Liver (tissue), 8 donors: ENCODE measurements at regions not wholly inside any gene's neighbourhood (a gene's known extent, or its start where the extent isn't known, plus 50 kb on each side); places are given as distances from the start of the nearest gene placed in this dataset.

Source experiments
- DNase-seq: peaks from one replicate; pipeline ENCODE4 v3.0.0-alpha.2; 2017; ENCODE audit warnings: low spot score
- H3K27ac ChIP-seq, 2 donors: one replicate each; pipeline ENCODE4 v1.7.0; 2013; ENCODE audit warnings: inconsistent platforms in 2 of 2, low read length in 2 of 2, control low read depth in 1 of 2, low read depth in 1 of 2, mild to moderate bottlenecking in 1 of 2
- H3K27me3 ChIP-seq, 4 donors: one replicate each; pipeline versions ENCODE4 v1.6.1 to v1.7.0; 2013; ENCODE audit warnings: low read length in 3 of 4, inconsistent platforms in 1 of 4, mild to moderate bottlenecking in 1 of 4, moderate library complexity in 1 of 4; ENCODE audit not compliant: control insufficient read depth in 4 of 4, insufficient read depth in 4 of 4
- H3K36me3 ChIP-seq, 4 donors: one replicate each; pipeline versions ENCODE4 v1.6.1 to v1.7.0; 2013; ENCODE audit warnings: low read length in 3 of 4, mild to moderate bottlenecking in 3 of 4, low read depth in 1 of 4, moderate library complexity in 1 of 4; ENCODE audit not compliant: control insufficient read depth in 4 of 4, insufficient read depth in 3 of 4
- H3K4me1 ChIP-seq, 4 donors: one replicate each; pipeline versions ENCODE4 v1.6.1 to v1.7.0; 2013; ENCODE audit warnings: low read length in 3 of 4, mild to moderate bottlenecking in 3 of 4, moderate library complexity in 1 of 4; ENCODE audit not compliant: control insufficient read depth in 4 of 4, insufficient read depth in 4 of 4
- H3K4me3 ChIP-seq, 3 donors: one replicate each; pipeline versions ENCODE4 v1.6.1 to v1.7.0; 2013; ENCODE audit warnings: low read length in 3 of 3, control low read depth in 1 of 3, low read depth in 1 of 3, mild to moderate bottlenecking in 1 of 3
- H3K9ac ChIP-seq, 2 donors: one replicate each; pipeline ENCODE4 v1.7.0; 2013; ENCODE audit warnings: low read length in 2 of 2, mild to moderate bottlenecking in 2 of 2, moderate library complexity in 2 of 2, control low read depth in 1 of 2, low read depth in 1 of 2
- H3K9me3 ChIP-seq, 4 donors: one replicate each; pipeline versions ENCODE4 v1.6.1 to v1.7.0; 2013; ENCODE audit warnings: low read length in 3 of 4; ENCODE audit not compliant: control insufficient read depth in 4 of 4
- CTCF ChIP-seq: fragments of 150-350 bp; IDR thresholded peaks from 2 replicates; pipeline ENCODE4 v1.5.1; 2017; ENCODE audit warnings: improper control_type of control experiment, low read depth, low read length; ENCODE audit not compliant: missing input control
- EGR1 ChIP-seq, 2 donors: IDR thresholded peaks; 2 replicates each; pipeline ENCODE4 v1.6.1; 2016 to 2018; ENCODE audit warnings: antibody characterized with exemption in 2 of 2, low read depth in 2 of 2
- FOXA1 ChIP-seq: IDR thresholded peaks from 2 replicates; pipeline ENCODE4 v1.6.1; 2016; ENCODE audit warnings: antibody characterized with exemption
- FOXA2 ChIP-seq: IDR thresholded peaks from 2 replicates; pipeline ENCODE4 v1.6.1; 2016; ENCODE audit warnings: antibody characterized with exemption
- GABPA ChIP-seq, 2 donors: IDR thresholded peaks in 1 of 2; conservative IDR thresholded peaks in 1 of 2; 2 replicates each; pipeline ENCODE4 v1.6.1; 2016; ENCODE audit warnings: antibody characterized with exemption in 2 of 2, mild to moderate bottlenecking in 1 of 2, moderate library complexity in 1 of 2
- HNF4A ChIP-seq, 2 donors: conservative IDR thresholded peaks; 2 replicates each; pipeline ENCODE4 v1.6.1; 2016; ENCODE audit warnings: antibody characterized with exemption in 2 of 2, mild to moderate bottlenecking in 2 of 2
- HNF4G ChIP-seq: IDR thresholded peaks from 2 replicates; pipeline ENCODE4 v1.6.1; 2016; ENCODE audit warnings: antibody characterized with exemption
- JUND ChIP-seq, 2 donors: IDR thresholded peaks; 2 replicates each; pipeline ENCODE4 v1.6.1; 2016; ENCODE audit warnings: antibody characterized with exemption in 2 of 2
- MAX ChIP-seq: IDR thresholded peaks from 2 replicates; pipeline ENCODE4 v1.6.1; 2016; ENCODE audit warnings: antibody characterized with exemption
- NR2F2 ChIP-seq: IDR thresholded peaks from 2 replicates; pipeline ENCODE4 v1.6.1; 2016; ENCODE audit warnings: antibody characterized with exemption
- RAD21 ChIP-seq, 2 donors: IDR thresholded peaks; 2 replicates each; pipeline ENCODE4 v1.6.1; 2016; ENCODE audit warnings: antibody characterized with exemption in 2 of 2, mild to moderate bottlenecking in 2 of 2
- REST ChIP-seq: IDR thresholded peaks from 2 replicates; pipeline ENCODE4 v1.6.1; 2016; ENCODE audit warnings: antibody characterized with exemption, mild to moderate bottlenecking
- RXRA ChIP-seq, 2 donors: IDR thresholded peaks; 2 replicates each; pipeline ENCODE4 v1.6.1; 2017 to 2018; ENCODE audit warnings: antibody characterized with exemption in 2 of 2, mild to moderate bottlenecking in 1 of 2
- SP1 ChIP-seq: IDR thresholded peaks from 2 replicates; pipeline ENCODE4 v1.6.1; 2018; ENCODE audit warnings: antibody characterized with exemption, mild to moderate bottlenecking
- TAF1 ChIP-seq: conservative IDR thresholded peaks from 2 replicates; pipeline ENCODE4 v1.6.1; 2016; ENCODE audit warnings: antibody characterized with exemption, mild to moderate bottlenecking
- YY1 ChIP-seq: IDR thresholded peaks from 2 replicates; pipeline ENCODE4 v1.6.1; 2016; ENCODE audit warnings: antibody characterized with exemption, mild to moderate bottlenecking
- ZBTB33 ChIP-seq: IDR thresholded peaks from 2 replicates; pipeline ENCODE4 v1.6.1; 2016; ENCODE audit warnings: antibody characterized with exemption
- WGBS: extraction: QIAGEN DNeasy Blood & Tissue Kit; methylation state at CpG from one replicate; pipeline ENCODE4 v1.1.7; 2013; 5-methylcytosine and 5-hydroxymethylcytosine counted together
- TF ChIP-seq, protein P1 (sequence below): IDR thresholded peaks from 2 replicates; pipeline ENCODE4 v1.6.1; 2016; ENCODE audit warnings: antibody characterized with exemption
- donor health status: healthy.
- donor health status: healthy.
- donor health status: healthy.
- donor health status: healthy.
- donor health status: healthy.

DNA sequence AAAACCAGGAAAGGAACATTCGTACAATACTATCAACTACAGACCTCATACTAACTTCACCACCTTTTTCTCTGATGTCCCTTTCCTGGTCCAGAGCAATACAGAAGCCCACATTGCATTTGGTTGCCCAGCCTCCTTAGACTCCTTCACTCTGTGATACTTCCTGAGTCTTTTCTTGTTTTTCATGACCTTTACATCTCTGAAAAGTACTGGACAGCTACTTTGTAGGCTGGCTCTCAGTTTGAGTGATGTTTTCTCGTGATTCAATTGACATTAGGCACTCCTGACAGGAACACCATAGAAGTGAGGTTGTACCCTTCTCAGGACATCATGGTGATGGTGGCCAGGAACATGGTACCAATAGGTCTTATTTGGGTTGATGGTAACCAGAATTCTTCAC, 185.9 kb upstream of the SLC39A10 start:
- H3K36me3 ChIP-seq: no peaks in the 10 kb centered on the region
- H3K4me1 ChIP-seq: no peaks in the 10 kb centered on the region
- peaks cover 0 to 3% (median under 1%) of the 10 kb centered on the region in 4 donors for H3K27me3 ChIP-seq
- 56% methylated on average over 2 of the region's 2 CpGs for WGBS
- H3K9ac ChIP-seq: no peak overlapping the region
- no peak for TF ChIP-seq RXRA (IDR thresholded peaks at IDR 0.05)
- TF ChIP-seq CTCF: no peak
- TF ChIP-seq REST: no peak
- no peak for TF ChIP-seq SP1
- TF ChIP-seq MAX: no peak
- no peak overlapping the region for H3K4me3 ChIP-seq
- no peak overlapping the region for H3K27ac ChIP-seq
- no peak for DNase-seq
- no peaks in the 10 kb centered on the region for H3K9me3 ChIP-seq

DNA sequence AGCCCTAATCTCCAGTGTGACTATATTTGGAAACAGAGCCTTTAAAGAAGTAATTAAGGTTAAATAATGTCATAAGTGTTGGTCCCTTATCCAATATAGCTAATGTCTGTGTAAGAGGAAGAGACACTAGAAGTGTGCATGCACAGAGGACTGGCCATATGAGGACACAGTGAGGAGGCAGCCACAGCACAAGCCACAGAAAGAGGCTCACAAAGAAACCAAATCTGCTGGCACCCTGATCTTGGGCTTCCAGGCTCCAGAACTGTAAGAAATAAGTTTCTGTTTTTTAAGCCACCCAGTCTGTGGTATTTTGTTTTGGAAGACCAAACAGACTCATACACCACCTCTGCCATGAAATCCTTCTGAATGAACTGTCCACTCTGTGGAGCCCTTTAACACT, 186.4 kb upstream of the SLC39A10 start:
- Histone ChIP-seq H3K9ac (no peak overlapping the region), H3K27ac (no peak overlapping the region), H3K27me3 (peaks cover 0 to 3% (median 0%) of the 10 kb centered on the region in 4 donors), H3K9me3 (peaks cover 0 to 2% (median 0%) of the 10 kb centered on the region in 4 donors), H3K36me3 (no peaks in the 10 kb centered on the region), H3K4me3 (no peak overlapping the region), H3K4me1 (no peaks in the 10 kb centered on the region)
- DNase-seq: no peak
- TF ChIP-seq, protein P1, sequence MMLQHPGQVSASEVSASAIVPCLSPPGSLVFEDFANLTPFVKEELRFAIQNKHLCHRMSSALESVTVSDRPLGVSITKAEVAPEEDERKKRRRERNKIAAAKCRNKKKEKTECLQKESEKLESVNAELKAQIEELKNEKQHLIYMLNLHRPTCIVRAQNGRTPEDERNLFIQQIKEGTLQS: no peak
- TF ChIP-seq NR2F2 (no peak), RAD21 (IDR thresholded peaks at IDR 0.05) (no peak), SP1 (no peak), RXRA (IDR thresholded peaks at IDR 0.05) (no peak), ZBTB33 (no peak), EGR1 (IDR thresholded peaks at IDR 0.05; ENCODE audit: low read depth in 2 of 2) (no peak), REST (no peak), FOXA1 (no peak), GABPA (IDR thresholded peaks at IDR 0.05 in 1 of 2, conservative IDR thresholded peaks at IDR 0.05 in 1 of 2) (no peak), TAF1 (no peak), HNF4A (conservative IDR thresholded peaks at IDR 0.05) (no peak), MAX (no peak), HNF4G (no peak), FOXA2 (no peak), CTCF (no peak), JUND (IDR thresholded peaks at IDR 0.05) (no peak), YY1 (no peak)
